ENCODE measurements at regions not wholly inside any gene's neighbourhood (a gene's known extent, or its start where the extent isn't known, plus 50 kb on each side); places are given as distances from the start of the nearest gene placed in this dataset.

GRCh38 chr14:94929354-94929753 is 159.4 kb upstream of the GSC start:
- Histone ChIP-seq H4K20me1 (ENCODE audit: control insufficient read depth, insufficient read depth) (no peaks in the 10 kb centered on the region), H3K9me3 (replicated peaks; ENCODE audit: control insufficient read depth, insufficient read depth, low read length) (no peaks in the 10 kb centered on the region), H2AFZ (ENCODE audit: control insufficient read depth, low read depth, low read length) (no peak overlapping the region), H3K4me1 (ENCODE audit: control insufficient read depth, insufficient read depth, low read length) (no peaks in the 10 kb centered on the region), H3K79me2 (ENCODE audit: control insufficient read depth, insufficient read depth, low read length) (no peaks in the 10 kb centered on the region), H3K27me3 (replicated peaks in 1 of 2; ENCODE audit: control insufficient read depth in 2 of 2, insufficient read depth in 2 of 2, low read length in 1 of 2) (peaks cover 0 to 2% of the 10 kb centered on the region in 2 experiments; a peak in 2 of 4 replicates), H3K4me2 (ENCODE audit: control insufficient read depth, insufficient read depth) (no peak overlapping the region), H3K27ac (ENCODE audit: control insufficient read depth, insufficient read depth) (no peak overlapping the region), H3K4me3 (no peak overlapping the region), H3K9ac (ENCODE audit: control insufficient read depth, insufficient read depth, low read length) (no peak overlapping the region), H3K36me3 (ENCODE audit: control insufficient read depth in 2 of 2, insufficient read depth in 2 of 2, low read length in 1 of 2) (no peaks in the 10 kb centered on the region)
- in situ Hi-C loops (cut with MboI) (no loop called here), intact Hi-C loops (cut with micrococcal nuclease; ENCODE audit: unreplicated experiment) (no loop called here)
- FAIRE-seq (no peak), ATAC-seq (no peak), DNase-seq (ENCODE audit: low read depth, low spot score) (no peak)
- BruUV-seq (replicated peaks): no TSS peak
- SMC1A ChIA-PET (ENCODE audit: uncharacterized antibody, unreplicated experiment): no interaction called here
- CTCF ChIA-PET: no interaction called here
- no peak for TF ChIP-seq ELK1 (IDR thresholded peaks at IDR 0.05; ENCODE audit: low read depth, low read length)
- TF ChIP-seq, protein P1, sequence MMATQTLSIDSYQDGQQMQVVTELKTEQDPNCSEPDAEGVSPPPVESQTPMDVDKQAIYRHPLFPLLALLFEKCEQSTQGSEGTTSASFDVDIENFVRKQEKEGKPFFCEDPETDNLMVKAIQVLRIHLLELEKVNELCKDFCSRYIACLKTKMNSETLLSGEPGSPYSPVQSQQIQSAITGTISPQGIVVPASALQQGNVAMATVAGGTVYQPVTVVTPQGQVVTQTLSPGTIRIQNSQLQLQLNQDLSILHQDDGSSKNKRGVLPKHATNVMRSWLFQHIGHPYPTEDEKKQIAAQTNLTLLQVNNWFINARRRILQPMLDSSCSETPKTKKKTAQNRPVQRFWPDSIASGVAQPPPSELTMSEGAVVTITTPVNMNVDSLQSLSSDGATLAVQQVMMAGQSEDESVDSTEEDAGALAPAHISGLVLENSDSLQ (IDR thresholded peaks at IDR 0.05): no peak
- TF ChIP-seq NFIC (IDR thresholded peaks at IDR 0.05; ENCODE audit: low read depth, low read length): no peak
- no peak for TF ChIP-seq SMAD5 (IDR thresholded peaks at IDR 0.05; ENCODE audit: low read depth)
- no peak for TF ChIP-seq SMARCA5 (IDR thresholded peaks at IDR 0.05)
- no peak for TF ChIP-seq CHD1 (IDR thresholded peaks at IDR 0.05; ENCODE audit: low read depth, low read length)
- TF ChIP-seq LARP7 (IDR thresholded peaks at IDR 0.05): no peak
- TF ChIP-seq NBN (IDR thresholded peaks at IDR 0.05): no peak
- no peak for TF ChIP-seq DPF2 (IDR thresholded peaks at IDR 0.05)
- TF ChIP-seq MLLT1 (IDR thresholded peaks at IDR 0.05): no peak
- no peak for TF ChIP-seq IKZF1 (conservative IDR thresholded peaks at IDR 0.05)
- TF ChIP-seq CREB1 (IDR thresholded peaks at IDR 0.05; ENCODE audit: low read depth): no peak
- no peak for TF ChIP-seq MAX (IDR thresholded peaks at IDR 0.05; ENCODE audit: low read depth, low read length)
- TF ChIP-seq BCL3 (IDR thresholded peaks at IDR 0.05; ENCODE audit: borderline replicate concordance, insufficient read depth, low read depth, low read length, poor library complexity, severe bottlenecking): no peak
- TF ChIP-seq NRF1 (conservative IDR thresholded peaks at IDR 0.05; ENCODE audit: low read depth, low read length): no peak
- no peak for TF ChIP-seq EGR1 (IDR thresholded peaks at IDR 0.05; ENCODE audit: borderline replicate concordance in 1 of 2, low read depth in 2 of 2, low read length in 2 of 2)
- no peak for TF ChIP-seq WRNIP1 (IDR thresholded peaks at IDR 0.05; ENCODE audit: borderline replicate concordance, low read depth, low read length)
- no peak for TF ChIP-seq NFYB (IDR thresholded peaks at IDR 0.05; ENCODE audit: insufficient read depth, low read depth, low read length)
- RAD21 ChIA-PET (ENCODE audit: unreplicated experiment): no interaction called here
- POLR2A ChIA-PET: interaction anchor here (0.7 kb wide), 1 partner anchor 1034 kb away, joined by 3 read pairs; no protein-coding TSS in a partner anchor
- 57% methylated on average over 3 of the region's 3 CpGs for WGBS (ENCODE audit: insufficient coverage, insufficient replicate concordance, low lambda C conversion rate, missing lambda C conversion rate)

Measured in GM12878 (cell line).